GM12878 (cell line): ENCODE measurements at regions not wholly inside any gene's neighbourhood (a gene's known extent, or its start where the extent isn't known, plus 50 kb on each side); places are given as distances from the start of the nearest gene placed in this dataset.

Source experiments
- ATAC-seq: fragments of 200-7000 bp; cut with Tn5 transposase; 3 replicates; pipeline ENCODE4 v1.9.1; 2020; ENCODE audit warnings: mild to moderate bottlenecking, moderate library complexity
- BruUV-seq: library from RNA; stranded (reverse); fragments of 400-500 nt; replicated peaks from 2 replicates; lab custom pipeline; 2021; lab: Mats Ljungman, UMichigan
- CTCF ChIA-PET: fragments of 300-600 bp; sonication (Branson Sonifier 250); formaldehyde crosslinking; extraction: SDS; loops from one replicate; lab custom pipeline; 2021; ENCODE audit warnings: inconsistent platforms; lab: Yijun Ruan, JAX
- POLR2A ChIA-PET: fragments of 350-600 bp; formaldehyde crosslinking; extraction: SDS; loops from one replicate; lab custom pipeline; 2021; ENCODE audit warnings: inconsistent platforms; lab: Charles Lee
- RAD21 ChIA-PET: fragments of 300-600 bp; sonication (Branson Sonifier 250); formaldehyde crosslinking; loops from one replicate; lab custom pipeline; 2023; ENCODE audit warnings: antibody characterized with exemption; ENCODE audit not compliant: unreplicated experiment; lab: Charles Lee
- SMC1A ChIA-PET: fragments of 300-600 bp; sonication (Branson Sonifier 250); formaldehyde crosslinking; loops from one replicate; lab custom pipeline; 2023; ENCODE audit not compliant: unreplicated experiment, uncharacterized antibody; lab: Charles Lee
- DNase-seq: peaks from one replicate; pipeline ENCODE4 v3.0.0-alpha.2; 2011; ENCODE audit warnings: low read depth, low spot score
- FAIRE-seq: peaks from 3 replicates; lab custom pipeline; 2011; peaks lifted over from hg19 to GRCh38; lab: Jason Lieb, UNC
- H2AFZ ChIP-seq: 2 replicates; pipeline ENCODE4 v1.6.0; 2011; ENCODE audit warnings: low read depth, low read length, control low read depth; ENCODE audit not compliant: control insufficient read depth
- H3K27ac ChIP-seq: 2 replicates; pipeline ENCODE4 v1.5.1; 2011; ENCODE audit warnings: control low read depth; ENCODE audit not compliant: control insufficient read depth, insufficient read depth
- H3K27me3 ChIP-seq, 2 experiments: replicated peaks in 1 of 2; 2 replicates each; pipeline versions ENCODE4 v1.6.0 to v1.6.1; 2011; ENCODE audit warnings: low read length in 1 of 2; ENCODE audit not compliant: control insufficient read depth in 2 of 2, insufficient read depth in 2 of 2
- H3K36me3 ChIP-seq, 2 experiments: 2 replicates each; pipeline ENCODE4 v1.5.1; 2011; ENCODE audit warnings: low read length in 1 of 2; ENCODE audit not compliant: control insufficient read depth in 2 of 2, insufficient read depth in 2 of 2
- H3K4me1 ChIP-seq: 2 replicates; pipeline ENCODE4 v1.6.1; 2011; ENCODE audit warnings: mild to moderate bottlenecking, low read length, moderate library complexity, mixed read lengths; ENCODE audit not compliant: control insufficient read depth, insufficient read depth
- H3K4me2 ChIP-seq: 2 replicates; pipeline ENCODE4 v1.6.0; 2011; ENCODE audit warnings: control low read depth; ENCODE audit not compliant: control insufficient read depth, insufficient read depth
- H3K4me3 ChIP-seq: fragments of 200-600 bp; sonication (generic); 2 replicates; pipeline ENCODE4 v1.5.1; 2016
- H3K79me2 ChIP-seq: 2 replicates; pipeline ENCODE4 v1.6.0; 2011; ENCODE audit warnings: low read length; ENCODE audit not compliant: control insufficient read depth, insufficient read depth
- H3K9ac ChIP-seq: 2 replicates; pipeline ENCODE4 v1.8.0; 2011; ENCODE audit warnings: low read length, control low read depth, mixed read lengths; ENCODE audit not compliant: control insufficient read depth, insufficient read depth
- H3K9me3 ChIP-seq: replicated peaks from 3 replicates; pipeline ENCODE4 v1.5.1; 2011; ENCODE audit warnings: mild to moderate bottlenecking, low read length; ENCODE audit not compliant: control insufficient read depth, insufficient read depth
- H4K20me1 ChIP-seq: 2 replicates; pipeline ENCODE4 v1.6.0; 2011; ENCODE audit not compliant: control insufficient read depth, insufficient read depth
- ATF2 ChIP-seq: IDR thresholded peaks from 2 replicates; pipeline ENCODE4 v1.6.1; 2012; ENCODE audit warnings: low read length, inconsistent platforms
- BHLHE40 ChIP-seq, 2 experiments: fragments of 450-650 bp in 1 of 2; IDR thresholded peaks; 2 replicates each; pipeline ENCODE4 v1.6.1; 2011 to 2017; ENCODE audit warnings: low read depth in 2 of 2, borderline replicate concordance in 1 of 2, improper control_type of control experiment in 1 of 2, low read length in 1 of 2, mild to moderate bottlenecking in 1 of 2
- CHD4 ChIP-seq: fragments of 200-600 bp; sonication (generic); IDR thresholded peaks from 2 replicates; pipeline ENCODE4 v1.6.1; 2016; ENCODE audit warnings: mild to moderate bottlenecking
- CREB1 ChIP-seq: IDR thresholded peaks from 2 replicates; pipeline ENCODE4 v1.6.1; 2012; ENCODE audit warnings: low read depth, mild to moderate bottlenecking, inconsistent platforms
- EP300 ChIP-seq, 2 experiments: fragments of 150-350 bp in 1 of 2; IDR thresholded peaks; 2 replicates each; pipeline ENCODE4 v1.6.1; 2011 to 2012; ENCODE audit warnings: low read depth in 2 of 2, low read length in 2 of 2, borderline replicate concordance in 1 of 2, improper control_type of control experiment in 1 of 2, inconsistent platforms in 1 of 2; ENCODE audit not compliant: control insufficient read depth in 1 of 2
- ETV6 ChIP-seq, 2 experiments: fragments of 450-650 bp in 1 of 2; IDR thresholded peaks in 1 of 2; conservative IDR thresholded peaks in 1 of 2; 2 replicates each; pipeline ENCODE4 v1.6.1; 2014; ENCODE audit warnings: antibody characterized with exemption in 1 of 2, borderline replicate concordance in 1 of 2, low read depth in 1 of 2, mild to moderate bottlenecking in 1 of 2, moderate library complexity in 1 of 2
- MEF2A ChIP-seq: IDR thresholded peaks from 2 replicates; pipeline ENCODE4 v1.6.1; 2011; ENCODE audit warnings: low read depth, mild to moderate bottlenecking, low read length, moderate library complexity; ENCODE audit not compliant: insufficient read depth
- MYC ChIP-seq: IDR thresholded peaks from 2 replicates; pipeline ENCODE4 v1.6.1; 2011; ENCODE audit warnings: mild to moderate bottlenecking, low read length, moderate library complexity, inconsistent platforms; ENCODE audit not compliant: insufficient read depth, insufficient replicate concordance, insufficient read length, severe bottlenecking
- RBBP5 ChIP-seq: fragments of 200-600 bp; sonication (generic); conservative IDR thresholded peaks from 2 replicates; pipeline ENCODE4 v1.6.1; 2016
- RELA ChIP-seq: fragments of 450-650 bp; IDR thresholded peaks from 2 replicates; pipeline ENCODE4 v1.8.0; 2014; ENCODE audit warnings: borderline replicate concordance; ENCODE audit not compliant: partially characterized antibody
- SPI1 ChIP-seq: IDR thresholded peaks from 2 replicates; pipeline ENCODE4 v1.6.1; 2011; ENCODE audit warnings: low read depth, mild to moderate bottlenecking, low read length, moderate library complexity, borderline replicate concordance; ENCODE audit not compliant: insufficient read depth
- STAT1 ChIP-seq: fragments of 450-650 bp; conservative IDR thresholded peaks from 2 replicates; pipeline ENCODE4 v1.6.1; 2014; ENCODE audit warnings: antibody characterized with exemption, mild to moderate bottlenecking
- STAT3 ChIP-seq: IDR thresholded peaks from 2 replicates; pipeline ENCODE4 v1.6.1; 2011; ENCODE audit warnings: low read depth, low read length, improper control_type of control experiment
- ZBTB11 ChIP-seq: fragments of 450-650 bp; formaldehyde crosslinking; IDR thresholded peaks from 2 replicates; pipeline ENCODE4 v1.5.0; 2022; ENCODE audit warnings: mild to moderate bottlenecking, missing genetic modification characterization
- ZNF384 ChIP-seq: IDR thresholded peaks from 2 replicates; pipeline ENCODE4 v1.6.1; 2012; ENCODE audit warnings: low read depth, mild to moderate bottlenecking, low read length, improper control_type of control experiment, borderline replicate concordance
- WGBS: methylation state at CpG from one replicate; pipeline ENCODE4 v1.1.6; 2016; ENCODE audit warnings: low lambda C conversion rate; ENCODE audit not compliant: insufficient replicate concordance, insufficient coverage; ENCODE audit errors: missing lambda C conversion rate; 5-methylcytosine and 5-hydroxymethylcytosine counted together
- in situ Hi-C: fragments of 300-500 bp; cut with MboI; formaldehyde crosslinking; loops from 9 replicates; pipeline ENCODE4 v1.14.3; 2018; ENCODE audit warnings: mixed read lengths
- intact Hi-C: fragments of 100-400 bp; cut with micrococcal nuclease; formaldehyde crosslinking; loops from one replicate; pipeline ENCODE4 v1.14.2; 2022; ENCODE audit not compliant: unreplicated experiment

GRCh38 chr2:139478165-139478914, 698.1 kb upstream of the NXPH2 start (continued):
- TF ChIP-seq ETV6 (conservative IDR thresholded peaks at IDR 0.05 in 1 of 2, IDR thresholded peaks at IDR 0.05 in 1 of 2; ENCODE audit: borderline replicate concordance in 1 of 2, low read depth in 1 of 2) (no peak), ZNF384 (no peak), SPI1 (no peak)

GRCh38 chr2:139477618-139478017, 697.4 kb upstream of the NXPH2 start:
- Histone ChIP-seq H3K4me3 (no peak overlapping the region), H4K20me1 (no peaks in the 10 kb centered on the region), H3K4me2 (no peak overlapping the region), H3K79me2 (no peaks in the 10 kb centered on the region), H3K27me3 (no peaks in the 10 kb centered on the region), H3K9me3 (no peaks in the 10 kb centered on the region), H2AFZ (no peak overlapping the region), H3K36me3 (no peaks in the 10 kb centered on the region), H3K27ac (no peak overlapping the region), H3K4me1 (no peaks in the 10 kb centered on the region), H3K9ac (no peak overlapping the region)
- WGBS, result 58% methylated on average over 8 of the region's 8 CpGs
- ChIA-PET POLR2A (no interaction called here), CTCF (interaction anchor here (1.1 to 1.8 kb wide), 2 partner anchors 8 to 631 kb away, joined by 3 to 4 read pairs; no protein-coding TSS in a partner anchor), SMC1A (interaction anchor here (0.7 to 1.9 kb wide), 2 partner anchors 11 to 25 kb away, joined by 3 to 4 read pairs; no protein-coding TSS in a partner anchor), RAD21 (no interaction called here)
- TF ChIP-seq RELA, result no peak
- no peak for TF ChIP-seq ZBTB11 (CRISPR knock-in tag)
- TF ChIP-seq CHD4, result no peak
- no peak for TF ChIP-seq CREB1
- TF ChIP-seq STAT3, result no peak
- no peak for TF ChIP-seq BHLHE40 (IDR thresholded peaks at IDR 0.05; ENCODE audit: borderline replicate concordance in 1 of 2, low read depth in 2 of 2, low read length in 1 of 2)
- no peak for TF ChIP-seq MEF2A
- no peak for TF ChIP-seq EP300 (IDR thresholded peaks at IDR 0.05; ENCODE audit: borderline replicate concordance in 1 of 2, control insufficient read depth in 1 of 2, low read depth in 2 of 2, low read length in 2 of 2)
- TF ChIP-seq STAT1, result no peak
- no peak for TF ChIP-seq MYC
- no peak for TF ChIP-seq ATF2
- TF ChIP-seq RBBP5, result no peak
- no peak for DNase-seq
- BruUV-seq, result no TSS peak
- in situ Hi-C loops, result no loop called here
- intact Hi-C loops, result loop anchor here (5.0 kb wide), 1 partner anchor 1480 kb away; no protein-coding TSS in a partner anchor
- ATAC-seq, result no peak
- no peak for FAIRE-seq
